SHP77 (cell line): ENCODE measurements at regions not wholly inside any gene's neighbourhood (a gene's known extent, or its start where the extent isn't known, plus 50 kb on each side); places are given as distances from the start of the nearest gene placed in this dataset.
"Not testable (repeated sequence)": the region's sequence is repeated elsewhere in the genome, so short reads cannot be mapped to it uniquely, and the experiment has no call there.

Experiments used
- DNase-seq, 2 experiments: peaks; one replicate each; lab custom pipeline; 2025; lab: John Stamatoyannopoulos, UW

DNA sequence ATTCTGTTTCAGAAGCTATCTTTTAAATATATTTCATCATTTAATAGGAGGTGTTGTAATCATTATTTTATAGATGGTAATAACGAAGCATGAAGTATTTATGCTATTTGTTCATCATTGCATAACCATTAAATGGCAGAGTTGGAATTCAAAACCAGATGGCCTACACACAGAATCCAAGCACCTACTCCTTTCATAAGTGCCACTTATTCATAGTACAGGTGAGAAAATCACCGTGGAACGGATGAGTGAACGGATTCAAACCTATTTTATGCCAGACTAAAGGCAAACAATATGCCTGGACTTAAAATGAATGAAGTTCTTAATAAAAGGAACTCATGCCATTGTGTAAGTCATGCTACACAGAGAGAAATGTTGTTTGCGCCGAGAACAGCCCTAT lies 397.9 kb upstream of the ADGRB3 start:
- no peak for DNase-seq

- DNase-seq: no peak
Measured at GRCh38 chr6:68235326-68235784, 399.7 kb upstream of the ADGRB3 start.

GRCh38 chr6:68233623-68234022 lies 401.5 kb upstream of the ADGRB3 start:
- no peak for DNase-seq

DNA sequence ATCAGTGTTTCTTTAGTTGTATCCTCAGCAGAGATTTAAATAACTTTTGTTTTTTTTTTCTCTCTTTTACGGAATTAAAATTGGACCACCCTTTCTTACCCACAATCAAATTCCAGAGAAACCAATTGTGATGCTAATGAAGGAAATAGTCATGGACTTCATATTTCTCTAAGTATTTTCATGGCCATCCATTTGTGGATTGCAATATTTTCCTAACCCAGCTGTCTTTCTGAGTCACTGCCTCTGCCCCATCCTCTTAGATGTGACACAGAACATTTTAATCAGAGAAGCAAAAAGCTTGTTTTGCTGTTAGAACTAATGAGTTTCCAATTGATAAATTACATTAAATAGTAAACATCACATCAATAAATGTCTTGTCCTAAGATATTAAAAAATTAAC lies 405.5 kb upstream of the ADGRB3 start:
- no peak for DNase-seq

- DNase-seq: peak in 1 of 2 experiments; percentile 5
Measured at GRCh38 chr6:68226460-68226859, 408.6 kb upstream of the ADGRB3 start.

DNA sequence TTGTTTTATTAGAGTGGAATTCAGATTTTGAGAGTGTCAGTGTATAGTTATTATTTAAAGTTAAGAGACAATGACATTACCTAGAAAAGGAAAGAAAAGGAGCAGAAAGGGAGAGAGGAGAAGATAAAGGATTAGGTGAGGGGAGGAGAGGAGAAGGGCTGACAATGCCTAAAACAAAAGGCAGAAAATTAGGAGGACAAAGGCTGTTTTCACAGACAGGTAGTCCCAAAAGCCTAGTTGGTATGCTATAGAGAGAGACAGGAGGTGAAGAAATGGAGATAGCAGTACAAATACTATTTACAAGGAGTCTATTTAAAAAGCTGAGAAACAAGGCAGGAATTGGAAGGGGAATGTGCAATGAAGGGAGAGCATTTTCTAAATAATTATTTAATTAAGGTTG lies 409.4 kb upstream of the ADGRB3 start:
- DNase-seq: no peak

DNA sequence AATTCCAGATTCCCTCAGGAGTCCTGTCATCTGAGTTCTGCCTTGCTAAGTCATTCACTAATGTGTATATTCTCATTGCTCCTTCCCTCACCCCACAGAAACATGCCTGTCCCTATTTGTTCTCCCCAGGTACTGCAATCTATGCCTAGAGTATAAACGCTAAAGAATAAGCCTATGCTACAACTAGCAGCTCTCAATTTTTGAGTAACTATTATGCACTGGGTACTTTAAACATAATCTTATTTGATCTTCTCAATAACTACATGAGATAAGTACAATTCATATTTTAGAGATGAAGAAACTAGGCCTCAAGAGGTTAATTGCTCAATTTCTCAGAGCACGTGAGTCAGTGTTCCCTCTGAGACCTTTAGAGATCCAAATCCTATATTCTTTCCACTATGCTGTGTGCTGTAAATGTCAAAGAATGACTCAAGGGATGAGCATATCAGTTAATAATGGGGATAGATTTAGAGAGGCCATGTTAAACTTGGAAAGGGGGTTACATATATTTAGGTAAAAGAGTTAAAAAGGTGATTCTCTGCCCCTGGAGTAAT lies 423.8 kb upstream of the ADGRB3 start:
- DNase-seq: no peak

DNA sequence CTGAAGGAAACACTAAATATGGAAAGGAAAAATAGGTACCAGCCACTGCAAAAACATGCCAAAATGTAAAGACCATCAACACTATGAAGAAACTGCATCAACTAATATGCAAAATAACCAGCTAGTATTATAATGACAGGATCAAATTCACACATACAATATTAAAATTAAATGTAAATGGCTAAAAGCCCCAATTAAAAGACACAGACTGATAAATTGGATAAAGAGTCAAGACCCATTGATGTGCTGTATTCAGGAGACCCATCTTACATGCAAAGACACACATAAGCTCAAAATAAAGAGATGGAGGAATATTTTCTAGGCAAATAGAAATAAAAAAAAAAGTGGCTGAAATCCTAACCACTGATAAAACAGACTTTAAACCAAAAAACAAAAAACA lies 427.5 kb upstream of the ADGRB3 start:
- DNase-seq: not testable (repeated sequence)

DNA sequence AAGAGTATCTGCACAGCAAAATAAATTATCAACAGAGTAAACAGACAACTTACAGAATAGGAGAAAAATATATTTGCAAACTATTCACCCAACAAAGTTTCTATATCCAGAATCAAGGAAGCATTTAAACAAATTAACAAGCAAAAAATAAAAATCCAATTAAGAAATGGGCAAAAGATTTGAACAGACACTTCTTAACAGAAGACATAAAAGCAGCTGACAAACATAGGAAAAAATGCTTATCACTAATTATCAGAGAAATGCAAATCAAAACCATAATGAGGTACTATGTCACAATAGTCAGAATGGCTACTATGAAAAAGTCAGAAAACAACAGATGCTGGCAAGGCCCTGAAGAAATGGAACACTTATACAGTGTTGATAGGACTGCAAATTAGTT lies 434.2 kb upstream of the ADGRB3 start:
- DNase-seq: no peak

DNA sequence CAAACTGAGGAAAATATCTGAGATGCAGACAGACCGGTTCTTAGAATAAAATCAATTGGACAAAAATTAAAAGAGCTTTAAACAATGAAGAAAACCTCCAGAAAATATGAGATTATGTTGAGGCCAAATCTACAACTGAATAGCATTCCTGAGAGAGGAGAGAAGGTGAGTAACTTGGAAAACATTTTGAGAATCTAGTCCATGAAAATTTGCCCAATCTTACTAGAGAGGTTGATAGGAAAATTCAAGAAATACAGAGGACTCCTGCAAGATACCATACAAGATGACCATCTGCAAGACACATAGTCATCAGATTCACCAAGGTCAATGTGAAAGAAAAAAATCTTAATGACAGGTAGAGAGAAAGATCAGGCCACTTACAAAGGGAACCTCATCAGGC lies 437.7 kb upstream of the ADGRB3 start:
- no peak for DNase-seq

GRCh38 chr6:68196645-68197044 lies 438.4 kb upstream of the ADGRB3 start:
- peak; percentile 12 to 42 for DNase-seq

GRCh38 chr6:68195753-68196152 lies 439.3 kb upstream of the ADGRB3 start:
- DNase-seq: not testable (repeated sequence)

DNA sequence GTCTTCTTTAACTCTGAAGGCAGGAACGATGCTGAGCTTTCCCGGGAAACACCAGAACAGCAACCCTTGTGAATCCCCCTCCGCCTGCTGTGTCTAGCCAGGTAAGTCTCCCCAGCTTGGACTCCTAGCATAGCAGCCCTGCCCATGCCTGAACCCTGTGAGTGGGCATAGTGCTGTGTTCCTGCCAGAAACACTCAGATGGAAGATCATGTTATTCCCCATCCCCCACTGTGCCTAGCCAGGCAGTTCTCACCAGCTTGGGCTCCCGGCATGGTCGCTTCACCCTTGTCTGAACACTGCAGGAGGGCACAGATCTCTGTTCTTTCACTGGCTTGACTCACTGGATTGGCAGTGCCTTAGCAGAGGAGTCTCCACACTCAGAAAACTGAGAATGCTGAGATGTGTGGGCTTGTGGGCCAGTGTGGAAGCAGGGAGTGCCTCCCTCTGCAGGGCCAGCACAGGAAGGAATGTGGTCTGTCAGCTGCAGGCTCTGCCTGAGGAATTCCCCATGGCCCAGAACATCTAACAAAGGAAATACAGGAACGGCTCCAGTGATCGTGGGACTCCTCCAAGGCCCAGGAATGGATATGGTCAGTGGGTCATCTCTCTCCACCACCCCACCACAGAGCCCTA lies 440.1 kb upstream of the ADGRB3 start:
- no peak for DNase-seq

- DNase-seq: no peak
Measured at GRCh38 chr6:68192988-68193387, 442.1 kb upstream of the ADGRB3 start.

GRCh38 chr6:68189217-68189815 lies 445.8 kb upstream of the ADGRB3 start:
- DNase-seq: no peak

- no peak for DNase-seq
Measured at GRCh38 chr6:68186870-68187269, 448.2 kb upstream of the ADGRB3 start.

- no peak for DNase-seq
Measured at GRCh38 chr6:68182386-68182785, 452.7 kb upstream of the ADGRB3 start.

GRCh38 chr6:68181027-68181426 lies 454.1 kb upstream of the ADGRB3 start:
- not testable (repeated sequence) for DNase-seq

DNA sequence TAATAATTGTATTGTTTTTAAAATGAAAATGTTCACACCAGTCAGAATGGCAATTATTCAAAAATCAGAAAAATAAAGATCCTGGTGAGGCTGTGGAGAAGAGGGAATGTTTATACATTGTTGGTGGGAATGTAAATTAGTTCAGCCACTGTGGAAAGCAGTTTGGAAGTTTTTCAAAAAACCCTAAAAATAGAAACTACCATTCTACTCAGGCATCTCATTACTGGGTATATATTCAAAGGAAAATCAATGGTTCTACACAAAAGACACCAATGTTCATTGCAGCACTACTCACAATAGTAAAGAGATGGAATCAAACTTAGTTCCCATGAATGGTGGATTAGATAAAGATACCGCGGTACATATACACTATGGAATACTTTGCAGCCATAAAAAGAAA lies 461.5 kb upstream of the ADGRB3 start:
- no peak for DNase-seq

DNA sequence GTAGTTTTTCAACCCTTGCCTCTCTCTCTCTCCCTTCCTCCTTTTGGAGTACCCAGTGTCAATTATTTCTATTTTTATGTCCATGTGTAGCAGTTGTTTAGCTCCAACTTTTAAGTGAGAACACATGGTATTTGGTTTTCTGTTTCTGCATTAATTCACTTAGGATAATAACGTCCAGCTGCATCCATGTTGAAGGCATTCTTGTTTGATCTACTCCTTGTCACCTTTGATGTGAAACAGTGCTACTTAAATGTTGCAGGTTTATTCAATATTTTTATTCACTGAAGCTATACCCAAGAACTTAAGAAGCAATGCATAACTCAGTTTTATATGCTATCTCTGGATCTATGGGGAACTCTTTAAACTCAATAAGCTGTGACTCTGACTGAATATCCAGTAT lies 465.2 kb upstream of the ADGRB3 start:
- DNase-seq: no peak

DNA sequence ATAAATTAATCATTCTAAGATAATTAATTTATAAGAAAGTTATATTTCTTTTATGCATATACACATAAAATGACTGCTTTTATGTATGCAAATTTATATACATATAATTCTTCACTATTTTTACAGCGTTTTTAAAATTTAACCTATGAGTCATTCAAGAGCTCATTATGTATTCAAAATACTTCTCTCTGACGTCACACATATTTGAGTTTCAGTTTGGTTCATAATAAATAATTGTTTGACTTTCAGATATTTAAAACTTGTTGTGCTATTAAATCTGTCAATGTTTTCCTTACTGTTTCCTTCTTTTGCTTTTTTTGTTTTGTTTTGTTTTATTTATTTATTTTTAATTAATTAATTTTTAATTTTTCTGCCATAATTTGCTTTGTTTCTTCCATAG lies 467.5 kb upstream of the ADGRB3 start:
- DNase-seq: no peak

DNA sequence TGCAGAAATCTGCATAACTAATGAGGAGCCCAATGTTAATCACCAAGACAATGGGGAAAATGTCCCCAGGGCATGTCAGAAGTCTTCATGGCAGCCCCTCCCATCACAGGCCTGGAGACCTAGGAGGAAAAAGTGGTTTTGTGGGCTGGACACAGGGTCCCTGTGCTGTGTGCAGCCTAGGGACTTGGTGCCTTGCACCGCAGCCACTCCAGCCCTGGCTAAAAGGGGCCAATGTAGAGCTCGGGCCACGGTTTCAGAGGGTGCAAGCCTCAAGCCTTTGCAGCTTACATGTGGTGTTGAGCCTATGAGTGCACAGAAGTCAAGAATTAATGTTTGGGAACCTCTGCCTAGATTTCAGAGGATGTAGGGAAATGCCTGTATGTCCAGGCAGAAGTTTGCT lies 474.3 kb upstream of the ADGRB3 start:
- DNase-seq: not testable (repeated sequence)

DNA sequence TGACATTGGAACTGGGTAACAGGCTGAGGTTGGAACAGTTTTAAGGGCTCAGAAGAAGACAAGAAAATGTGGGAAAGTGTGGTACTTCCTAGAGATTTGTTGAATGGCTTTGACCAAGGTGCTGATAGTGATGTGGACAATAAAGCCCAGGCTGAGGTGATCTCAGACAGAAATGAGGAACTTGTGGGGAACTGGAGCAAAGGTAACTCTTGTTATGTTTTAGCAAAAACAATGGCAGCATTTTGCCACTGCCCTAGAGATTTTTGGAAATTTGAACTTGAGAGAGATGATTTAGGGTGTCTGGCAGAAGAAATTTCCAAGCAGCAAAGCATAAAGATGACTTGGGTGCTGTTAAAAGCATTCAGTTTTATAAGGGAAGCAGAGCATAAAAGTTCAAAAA lies 474.7 kb upstream of the ADGRB3 start:
- no peak for DNase-seq

GRCh38 chr6:68159433-68159832 lies 475.6 kb upstream of the ADGRB3 start:
- DNase-seq: no peak
